ENCODE measurements at regions not wholly inside any gene's neighbourhood (a gene's known extent, or its start where the extent isn't known, plus 50 kb on each side); places are given as distances from the start of the nearest gene placed in this dataset.

DNA sequence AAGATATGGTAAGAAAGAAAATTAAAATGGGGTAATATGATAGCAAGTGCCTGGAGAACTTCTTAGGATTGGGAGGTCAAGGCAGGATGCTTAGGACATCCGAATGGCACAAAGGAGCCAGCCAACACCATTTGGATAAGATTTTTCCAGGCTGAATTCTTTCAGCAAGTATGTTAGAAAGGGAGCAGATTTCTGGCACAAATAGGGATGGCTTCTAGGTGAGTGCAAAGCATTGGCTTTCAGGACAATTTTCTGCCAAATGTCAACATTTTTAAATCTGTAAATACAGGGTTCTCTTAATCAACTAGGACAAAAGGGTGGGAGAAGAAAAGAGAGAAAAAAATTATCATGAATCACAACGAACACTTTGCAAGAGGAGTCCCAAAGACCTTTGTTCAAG lies 409.1 kb downstream of the GPAM start:
- no peak for DNase-seq (ENCODE audit: low read depth in 4 of 4, low spot score in 3 of 4)

DNA sequence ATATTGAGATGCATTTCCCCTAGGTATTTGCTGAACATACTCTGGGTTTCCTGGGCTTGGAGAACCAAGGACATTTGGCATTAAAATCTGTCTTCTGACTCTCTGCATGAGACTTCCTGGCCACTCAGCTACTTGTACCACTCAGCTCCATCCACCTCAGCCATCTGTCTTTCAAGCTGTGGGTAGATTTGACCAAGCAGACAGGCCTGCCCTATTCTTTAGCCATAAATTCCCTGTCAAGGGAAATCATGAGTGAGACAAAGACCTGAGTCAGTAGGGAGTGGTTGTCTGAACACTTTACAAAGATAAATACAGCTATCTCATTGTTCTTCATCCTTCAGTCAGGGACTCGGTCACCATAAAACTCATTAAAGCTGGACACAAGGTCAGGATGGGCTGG lies 399.1 kb downstream of the GPAM start:
- DNase-seq (ENCODE audit: low read depth in 4 of 4, low spot score in 3 of 4), result no peak

DNA sequence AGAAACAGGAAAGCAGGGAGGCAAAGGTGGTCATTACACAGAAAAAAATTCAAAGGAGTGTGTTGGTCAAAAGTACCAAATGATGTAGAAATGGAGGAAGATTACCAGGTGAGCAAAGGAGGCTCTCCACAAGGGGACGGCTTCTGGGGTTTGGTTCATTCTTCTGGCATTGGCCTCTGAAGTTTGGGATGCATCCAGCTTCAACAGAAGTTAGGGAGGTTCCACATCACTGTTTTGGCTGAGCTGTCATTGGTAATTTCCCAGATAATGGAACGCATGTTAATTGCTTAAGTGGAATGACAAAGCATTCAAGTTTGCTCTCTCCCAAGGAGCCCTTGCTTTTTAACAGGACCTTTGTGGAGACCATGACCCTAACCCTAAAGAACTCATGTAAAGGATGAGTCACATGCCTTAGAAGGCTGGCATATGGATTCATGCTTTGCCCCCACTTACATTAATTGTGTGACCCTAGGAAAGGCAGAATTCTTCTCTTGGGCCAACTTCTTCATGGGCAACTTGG lies 398.6 kb downstream of the GPAM start:
- no peak for DNase-seq (ENCODE audit: low read depth in 4 of 4, low spot score in 3 of 4)

- DNase-seq (ENCODE audit: low read depth in 4 of 4, low spot score in 3 of 4), result no peak
Observed at GRCh38 chr10:111785921-111786320, 397.6 kb downstream of the GPAM start.

DNA sequence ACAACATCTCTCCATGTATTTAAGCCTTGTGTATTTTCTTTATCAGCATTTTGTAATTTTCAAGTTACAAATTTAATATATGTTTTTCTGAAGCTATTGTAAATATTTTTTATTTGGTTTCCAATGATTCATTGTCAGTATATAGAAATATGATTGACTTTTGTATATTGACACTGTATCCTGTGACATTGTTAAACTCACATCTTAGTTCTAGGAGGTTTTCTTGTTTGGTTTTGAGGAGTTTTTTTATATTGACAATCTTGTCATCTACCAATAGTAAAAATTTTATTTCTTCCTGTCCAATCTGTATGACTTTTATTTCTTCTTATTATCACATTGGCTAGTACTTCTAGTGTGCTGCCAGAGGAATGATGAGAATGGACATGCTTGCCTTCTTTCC lies 393.7 kb downstream of the GPAM start:
- DNase-seq (ENCODE audit: low read depth in 4 of 4, low spot score in 3 of 4), result no peak

DNA sequence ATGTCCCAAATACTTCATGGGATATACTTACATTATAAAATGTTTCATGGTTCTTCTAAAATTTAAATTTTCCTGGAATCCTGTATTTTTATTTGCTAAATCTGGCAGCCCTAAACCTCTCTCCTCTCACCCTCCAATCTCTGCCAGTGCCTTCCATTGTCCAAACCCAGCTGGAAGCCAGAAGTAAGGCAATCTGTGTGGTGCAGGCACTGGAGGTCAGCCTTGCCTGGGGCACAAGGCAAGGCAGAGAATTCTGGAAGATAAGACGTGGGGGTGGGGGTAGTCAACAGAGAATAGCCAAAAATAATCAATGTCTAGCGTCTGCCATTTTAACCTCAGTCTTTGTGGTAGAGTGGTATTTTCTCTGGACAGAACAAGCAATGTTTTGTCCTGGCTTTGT lies 381.7 kb downstream of the GPAM start:
- DNase-seq (ENCODE audit: low read depth in 4 of 4, low spot score in 3 of 4), result no peak

- DNase-seq (ENCODE audit: low read depth in 4 of 4, low spot score in 3 of 4), result no peak
Observed at GRCh38 chr10:111804781-111805180, 378.8 kb downstream of the GPAM start.

GRCh38 chr10:111811517-111811916 lies 372.0 kb downstream of the GPAM start:
- no peak for DNase-seq (ENCODE audit: low read depth in 4 of 4, low spot score in 3 of 4)

DNA sequence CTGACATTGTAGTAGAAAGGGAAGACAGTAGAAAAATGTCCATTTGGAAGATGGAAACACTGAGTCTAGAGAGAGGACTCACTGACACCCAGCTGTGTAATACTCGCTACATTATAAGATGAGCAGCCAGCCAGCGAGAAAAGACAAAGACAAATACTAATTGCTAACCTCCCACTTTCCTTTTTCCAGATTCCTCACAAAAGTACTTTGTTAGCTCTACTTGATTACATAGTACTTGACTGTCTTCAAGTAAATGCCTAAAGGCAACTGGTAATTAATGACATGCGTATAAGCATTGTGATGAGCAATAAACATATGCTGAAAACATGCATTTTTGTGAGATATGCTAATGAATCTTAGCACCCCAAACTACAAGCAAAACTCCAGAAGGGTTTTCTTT lies 363.1 kb downstream of the GPAM start:
- DNase-seq (ENCODE audit: low read depth in 4 of 4, low spot score in 3 of 4), result no peak

GRCh38 chr10:111821871-111822270 lies 361.7 kb downstream of the GPAM start:
- DNase-seq (ENCODE audit: low read depth in 4 of 4, low spot score in 3 of 4), result no peak

DNA sequence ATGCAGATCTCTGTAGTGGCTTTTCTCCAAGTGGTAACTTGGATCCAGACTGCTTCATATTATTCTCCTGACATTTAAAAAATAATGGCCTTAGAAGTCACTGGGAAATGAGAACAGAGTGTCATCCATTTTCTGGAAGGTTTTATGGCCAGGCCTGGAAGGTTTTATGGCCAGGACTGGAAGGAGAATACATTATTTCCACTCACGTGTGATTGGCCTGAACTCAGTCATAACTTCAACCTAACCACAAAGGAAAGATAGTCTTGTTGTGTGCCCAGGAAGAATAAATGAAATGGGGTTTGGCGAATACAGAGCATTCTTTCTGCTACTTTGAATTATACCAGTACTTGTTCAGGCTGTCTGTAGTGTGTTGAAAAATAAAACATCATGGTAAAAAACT lies 360.9 kb downstream of the GPAM start:
- no peak for DNase-seq (ENCODE audit: low read depth in 4 of 4, low spot score in 3 of 4)

DNA sequence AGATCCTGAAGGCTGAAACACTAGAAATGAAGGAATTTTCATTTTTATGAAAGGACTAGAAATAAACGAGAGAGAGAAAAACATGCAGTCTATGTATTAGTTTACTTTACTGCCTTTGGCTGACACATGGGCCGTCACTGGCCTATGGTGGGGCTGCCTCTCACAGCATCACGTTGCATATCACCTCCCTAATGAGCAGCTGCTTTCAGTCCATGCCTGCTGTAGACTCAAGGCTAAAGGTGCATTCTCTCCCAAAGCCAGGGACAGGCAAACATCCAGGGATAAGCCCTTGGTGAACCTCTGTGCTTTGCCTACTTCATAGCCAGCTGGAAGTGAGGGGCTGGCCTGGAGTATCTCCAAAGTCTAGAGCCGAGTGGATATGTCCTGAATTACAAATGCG lies 359.4 kb downstream of the GPAM start:
- DNase-seq (ENCODE audit: low read depth in 4 of 4, low spot score in 3 of 4), result no peak

- no peak for DNase-seq (ENCODE audit: low read depth in 4 of 4, low spot score in 3 of 4)
Observed at GRCh38 chr10:111830359-111830758, 353.2 kb downstream of the GPAM start.

DNA sequence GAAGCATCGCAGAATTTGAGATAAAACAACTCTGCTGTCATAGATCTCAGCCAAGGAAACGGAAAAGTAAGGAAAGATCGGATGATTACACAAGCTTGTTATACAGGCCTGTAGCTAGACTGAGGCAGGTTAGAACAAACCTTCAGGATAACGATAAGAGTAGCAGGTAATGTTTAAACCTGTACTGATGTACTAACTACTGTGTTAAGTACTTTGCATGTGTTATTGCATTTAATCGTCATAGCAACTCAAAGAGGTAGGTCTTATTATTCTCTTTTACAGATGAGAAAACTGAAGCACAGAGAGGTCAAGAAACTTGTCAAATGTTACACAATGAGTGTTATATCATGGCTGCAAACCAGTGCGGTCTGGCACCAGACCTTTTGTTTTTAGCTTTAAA lies 352.5 kb downstream of the GPAM start:
- no peak for DNase-seq (ENCODE audit: low read depth in 4 of 4, low spot score in 3 of 4)

DNA sequence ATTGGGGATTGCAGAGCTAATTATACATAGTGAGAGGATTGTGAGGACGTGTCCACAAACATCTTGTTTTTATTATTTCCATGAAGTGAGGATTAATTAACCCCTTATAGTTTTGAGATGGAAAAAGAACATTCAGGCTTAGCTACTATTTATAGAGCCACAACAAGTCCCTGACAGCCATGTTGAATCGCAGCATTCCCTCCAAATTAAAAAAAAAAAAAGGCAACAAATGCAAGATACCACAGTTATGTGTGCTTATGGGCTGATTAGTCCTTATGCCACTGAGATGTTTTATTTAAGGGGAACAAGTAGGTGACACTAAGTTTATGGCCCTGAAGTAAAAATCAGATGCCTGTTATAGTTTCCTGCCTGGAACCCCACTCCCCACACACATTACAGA lies 350.3 kb downstream of the GPAM start:
- no peak for DNase-seq (ENCODE audit: low read depth in 4 of 4, low spot score in 3 of 4)

GRCh38 chr10:111835574-111835973 lies 348.0 kb downstream of the GPAM start:
- DNase-seq (ENCODE audit: low read depth in 4 of 4, low spot score in 3 of 4), result peak; percentile 26 to 32 (median 28)

- DNase-seq (ENCODE audit: low read depth in 4 of 4, low spot score in 3 of 4), result no peak
Observed at GRCh38 chr10:111836064-111836463, 347.5 kb downstream of the GPAM start.

DNA sequence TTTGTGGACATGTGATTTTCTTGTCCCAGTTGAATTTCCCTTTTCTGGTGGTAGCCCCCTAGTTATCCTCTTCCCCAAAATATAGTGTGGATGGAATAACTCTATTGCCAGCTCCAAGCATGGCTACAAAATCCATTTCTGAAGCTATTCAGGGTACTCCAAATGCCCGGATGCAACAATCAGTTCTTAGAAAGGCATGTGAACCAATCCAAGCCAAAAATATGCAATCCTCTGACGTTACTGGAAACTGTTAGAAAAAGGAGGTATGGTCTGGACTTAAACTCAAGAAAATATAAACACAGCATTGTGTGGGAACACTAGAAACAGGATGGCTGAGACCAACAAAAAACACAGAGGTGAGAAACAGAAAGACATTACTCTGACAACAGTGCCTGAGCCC lies 347.0 kb downstream of the GPAM start:
- no peak for DNase-seq (ENCODE audit: low read depth in 4 of 4, low spot score in 3 of 4)

DNA sequence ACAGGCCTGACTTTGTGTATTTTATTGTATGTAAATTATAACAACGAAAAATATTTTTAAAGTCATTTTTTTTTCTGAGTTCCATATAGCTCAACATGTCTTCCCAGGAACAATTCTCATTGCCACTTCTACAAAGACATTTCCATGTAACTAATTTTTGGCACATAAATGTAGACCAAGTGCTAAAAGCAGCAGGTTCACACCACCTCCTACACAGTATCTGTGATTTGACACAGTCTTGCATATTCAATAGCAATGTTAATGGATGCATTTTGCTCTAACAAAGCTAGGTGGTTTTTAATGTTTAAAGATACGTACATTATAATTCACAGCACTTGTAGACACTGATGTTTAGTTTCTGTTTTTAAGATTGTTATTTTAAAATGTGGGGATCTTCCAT lies 346.5 kb downstream of the GPAM start:
- DNase-seq (ENCODE audit: low read depth in 4 of 4, low spot score in 3 of 4), result no peak

GRCh38 chr10:111837985-111838384 lies 345.6 kb downstream of the GPAM start:
- DNase-seq (ENCODE audit: low read depth in 4 of 4, low spot score in 3 of 4), result no peak

GRCh38 chr10:111840546-111840945 lies 343.0 kb downstream of the GPAM start:
- no peak for DNase-seq (ENCODE audit: low read depth in 4 of 4, low spot score in 3 of 4)

GRCh38 chr10:111852801-111853200 lies 330.8 kb downstream of the GPAM start:
- no peak for DNase-seq (ENCODE audit: low read depth in 4 of 4, low spot score in 3 of 4)

DNA sequence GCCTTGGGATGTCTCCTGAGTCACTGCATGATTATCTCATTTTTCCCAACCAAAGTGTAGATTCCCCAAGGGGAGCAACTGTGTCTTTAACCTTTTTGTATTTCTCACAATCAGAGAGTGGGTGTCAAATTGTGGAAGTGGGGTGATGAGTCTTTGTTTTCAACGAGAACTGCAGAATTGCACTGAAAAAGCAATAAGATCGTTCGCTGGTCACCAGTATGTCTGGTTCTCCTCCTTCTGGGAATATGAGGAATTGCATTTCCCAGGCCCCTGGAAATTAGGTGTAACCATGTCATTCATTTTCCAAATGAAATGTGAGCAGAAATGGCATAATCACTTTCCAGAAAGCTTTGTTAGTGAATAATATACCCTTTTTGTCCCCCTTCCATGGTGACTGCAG lies 326.9 kb downstream of the GPAM start:
- DNase-seq (ENCODE audit: low read depth in 4 of 4, low spot score in 3 of 4), result no peak

- no peak for DNase-seq (ENCODE audit: low read depth in 4 of 4, low spot score in 3 of 4)
Observed at GRCh38 chr10:111865550-111865949, 318.0 kb downstream of the GPAM start.

Measured in left renal pelvis (tissue), 4 donors.